ENCODE measurements at regions not wholly inside any gene's neighbourhood (a gene's known extent, or its start where the extent isn't known, plus 50 kb on each side); places are given as distances from the start of the nearest gene placed in this dataset.
A peak's percentile ranks its signal among the peaks of the same experiment; 100 is the strongest.

DNA sequence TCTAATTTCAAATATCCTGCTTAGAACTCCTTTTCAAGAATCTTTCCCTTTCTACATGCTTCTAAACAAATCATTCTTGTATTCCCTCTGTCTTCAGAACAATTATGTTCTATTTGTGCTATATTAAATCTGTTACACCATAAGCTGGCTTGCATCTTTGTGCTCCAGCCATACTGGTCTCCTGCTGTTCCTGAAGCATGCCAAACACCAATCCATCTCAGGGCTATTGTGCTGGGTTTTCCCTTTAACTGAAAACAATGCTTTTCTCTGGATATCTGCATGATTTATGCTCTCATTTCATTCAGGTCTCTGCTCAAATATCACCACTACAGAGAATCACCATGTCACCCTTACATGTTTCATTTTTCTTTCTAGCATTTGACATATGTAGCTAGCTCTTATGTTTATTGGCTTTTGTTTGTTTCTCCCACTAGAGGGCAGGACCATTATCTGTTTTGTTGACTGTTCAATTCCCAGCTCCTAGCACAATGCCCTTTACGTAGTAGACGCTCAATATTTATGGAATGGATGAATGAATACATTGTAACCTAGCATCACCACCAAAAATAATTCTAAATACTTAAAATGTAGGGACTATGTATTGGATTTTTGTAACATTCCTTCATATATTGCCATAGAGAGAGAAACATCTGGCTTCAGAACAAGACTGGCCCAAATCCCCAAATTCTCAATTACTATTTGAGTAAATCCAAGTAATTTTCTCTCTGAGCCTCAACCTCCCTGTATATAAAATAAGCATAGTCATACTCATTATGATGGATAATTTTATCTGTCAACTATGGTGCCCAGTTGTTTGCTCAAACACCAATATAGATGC lies 302.0 kb upstream of the SYT1 start:
- no peaks in the 10 kb centered on the region for H3K4me1 ChIP-seq
- TF ChIP-seq, protein P1, sequence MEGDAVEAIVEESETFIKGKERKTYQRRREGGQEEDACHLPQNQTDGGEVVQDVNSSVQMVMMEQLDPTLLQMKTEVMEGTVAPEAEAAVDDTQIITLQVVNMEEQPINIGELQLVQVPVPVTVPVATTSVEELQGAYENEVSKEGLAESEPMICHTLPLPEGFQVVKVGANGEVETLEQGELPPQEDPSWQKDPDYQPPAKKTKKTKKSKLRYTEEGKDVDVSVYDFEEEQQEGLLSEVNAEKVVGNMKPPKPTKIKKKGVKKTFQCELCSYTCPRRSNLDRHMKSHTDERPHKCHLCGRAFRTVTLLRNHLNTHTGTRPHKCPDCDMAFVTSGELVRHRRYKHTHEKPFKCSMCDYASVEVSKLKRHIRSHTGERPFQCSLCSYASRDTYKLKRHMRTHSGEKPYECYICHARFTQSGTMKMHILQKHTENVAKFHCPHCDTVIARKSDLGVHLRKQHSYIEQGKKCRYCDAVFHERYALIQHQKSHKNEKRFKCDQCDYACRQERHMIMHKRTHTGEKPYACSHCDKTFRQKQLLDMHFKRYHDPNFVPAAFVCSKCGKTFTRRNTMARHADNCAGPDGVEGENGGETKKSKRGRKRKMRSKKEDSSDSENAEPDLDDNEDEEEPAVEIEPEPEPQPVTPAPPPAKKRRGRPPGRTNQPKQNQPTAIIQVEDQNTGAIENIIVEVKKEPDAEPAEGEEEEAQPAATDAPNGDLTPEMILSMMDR (IDR thresholded peaks at IDR 0.05): peak in 1 of 5 experiments; percentile 10
- TF ChIP-seq EP300 (IDR thresholded peaks at IDR 0.05; ENCODE audit: low read depth) (no peak), POLR2AphosphoS5 (IDR thresholded peaks at IDR 0.05) (no peak), POLR2A (IDR thresholded peaks at IDR 0.05) (no peak)
- no peak for DNase-seq
- no peak overlapping the region for H3K4me3 ChIP-seq
- H3K27ac ChIP-seq: no peak overlapping the region
- no peaks in the 10 kb centered on the region for H3K36me3 ChIP-seq
- no peaks in the 10 kb centered on the region for H3K9me3 ChIP-seq
- in situ Hi-C loops (cut with MboI; ENCODE audit: low pct_ligation_motif_present in 1 of 4, low pct_unique_long_range_greater_than_20kb in 1 of 4, low sequenced_read_pairs in 3 of 4) (no loop called here), intact Hi-C loops (cut with DNase I; ENCODE audit: low total_unique reads) (no loop called here)
- WGBS, 2 donors (ENCODE audit: low coverage in 1 of 2): 62% methylated on average over 2 of the region's 2 CpGs; no CpG with 5 or more reads in 1 of the 2 donors
- H3K27me3 ChIP-seq: no peaks in the 10 kb centered on the region

DNA sequence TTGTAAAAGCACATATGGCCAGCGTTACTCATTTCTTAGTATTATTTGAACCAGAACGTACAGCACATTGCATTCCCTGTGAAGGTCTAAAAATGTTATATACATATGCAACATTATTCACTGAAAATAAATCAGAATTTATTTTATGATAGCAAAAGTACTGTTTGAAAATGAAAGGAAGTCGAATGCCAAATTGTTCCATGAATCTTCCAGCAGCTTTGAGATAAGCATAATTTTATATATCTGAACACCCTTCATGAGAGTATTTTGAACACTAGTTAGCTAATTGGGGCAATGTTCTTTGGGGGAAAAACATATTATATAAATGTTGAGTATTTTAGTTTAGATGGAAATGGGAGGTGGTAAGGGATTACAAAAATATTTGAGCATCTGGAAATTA lies 300.7 kb upstream of the SYT1 start:
- intact Hi-C loops (cut with DNase I; ENCODE audit: low total_unique reads): no loop called here

DNA sequence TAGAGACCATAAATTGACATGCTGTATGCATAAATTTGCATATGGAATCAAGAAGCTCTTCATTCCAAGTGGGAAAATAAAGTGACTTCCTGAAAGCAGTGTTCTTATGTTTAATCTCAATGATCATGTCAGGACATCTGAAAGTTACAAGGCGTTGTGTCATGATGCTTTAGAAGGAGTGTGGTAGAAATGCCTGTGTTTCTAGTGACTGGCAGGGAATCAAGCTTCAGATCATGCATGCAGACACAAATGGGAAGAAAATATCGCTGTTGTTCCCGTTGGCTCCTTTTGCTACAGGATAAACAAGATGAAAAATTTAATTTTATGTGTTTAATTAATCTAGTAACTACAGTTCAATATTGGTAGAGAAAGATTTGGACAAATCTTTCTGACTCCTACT lies 298.1 kb upstream of the SYT1 start:
- intact Hi-C loops (cut with DNase I; ENCODE audit: low total_unique reads): no loop called here
- no peaks in the 10 kb centered on the region for H3K36me3 ChIP-seq
- H3K9me3 ChIP-seq: no peaks in the 10 kb centered on the region
- H3K27ac ChIP-seq: no peak overlapping the region
- no peak for TF ChIP-seq POLR2AphosphoS5 (IDR thresholded peaks at IDR 0.05)
- TF ChIP-seq POLR2A (IDR thresholded peaks at IDR 0.05): no peak
- no peak for TF ChIP-seq EP300 (IDR thresholded peaks at IDR 0.05; ENCODE audit: low read depth)
- TF ChIP-seq, protein P1 (IDR thresholded peaks at IDR 0.05): no peak
- in situ Hi-C loops (cut with MboI; ENCODE audit: low pct_ligation_motif_present in 1 of 4, low pct_unique_long_range_greater_than_20kb in 1 of 4, low sequenced_read_pairs in 3 of 4): no loop called here
- H3K27me3 ChIP-seq: no peaks in the 10 kb centered on the region
- no peaks in the 10 kb centered on the region for H3K4me1 ChIP-seq
- WGBS, 2 donors (ENCODE audit: low coverage in 1 of 2): 49 to 69% methylated on average over 3 of the region's 3 CpGs
- H3K4me3 ChIP-seq: no peak overlapping the region
- DNase-seq: no peak

More for the DNA sequence above, 300.7 kb upstream of the SYT1 start:
- 73 to 75% methylated on average over 3 of the region's 3 CpGs for WGBS, 2 donors (ENCODE audit: low coverage in 1 of 2)
- Histone ChIP-seq H3K4me3 (no peak overlapping the region), H3K27me3 (no peaks in the 10 kb centered on the region), H3K36me3 (no peaks in the 10 kb centered on the region), H3K4me1 (no peaks in the 10 kb centered on the region), H3K9me3 (no peaks in the 10 kb centered on the region), H3K27ac (no peak overlapping the region)
- DNase-seq: no peak
- no peak for TF ChIP-seq POLR2A (IDR thresholded peaks at IDR 0.05)
- TF ChIP-seq, protein P1 (IDR thresholded peaks at IDR 0.05): no peak
- no peak for TF ChIP-seq POLR2AphosphoS5 (IDR thresholded peaks at IDR 0.05)
- TF ChIP-seq EP300 (IDR thresholded peaks at IDR 0.05; ENCODE audit: low read depth): no peak
- in situ Hi-C loops (cut with MboI; ENCODE audit: low pct_ligation_motif_present in 1 of 4, low pct_unique_long_range_greater_than_20kb in 1 of 4, low sequenced_read_pairs in 3 of 4): no loop called here

DNA sequence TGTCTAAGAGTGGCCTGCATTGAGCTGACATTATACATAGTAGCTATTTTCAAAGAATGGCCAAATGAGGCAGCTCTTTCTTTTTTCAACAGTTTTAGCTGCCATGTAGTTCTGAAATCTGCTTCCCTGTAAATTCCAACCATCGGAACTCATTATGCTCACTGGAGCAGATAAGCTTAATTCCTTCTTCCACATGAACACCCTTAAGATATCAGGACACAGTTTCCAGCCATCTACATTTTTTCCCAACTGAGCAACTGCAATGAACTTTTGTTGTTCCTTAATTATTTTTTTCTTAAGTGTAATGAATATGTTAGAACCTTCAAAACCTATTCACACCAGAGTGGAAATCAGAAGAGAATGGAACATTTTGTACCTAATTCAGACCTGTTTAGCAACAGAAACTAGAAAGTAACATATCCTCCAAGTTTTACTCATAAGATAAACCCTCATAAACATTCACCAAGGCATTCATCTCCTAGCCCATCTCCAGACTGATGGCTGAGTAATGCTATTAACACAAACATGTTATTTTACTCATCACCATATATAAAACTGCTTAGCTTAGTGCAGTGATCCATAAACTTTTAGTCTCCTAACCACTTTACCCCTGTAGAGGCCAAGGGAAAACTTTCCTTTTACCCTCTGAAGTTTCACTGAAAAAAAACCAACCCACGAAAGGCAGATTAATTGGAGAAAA lies 296.1 kb upstream of the SYT1 start:
- DNase-seq: no peak
- H3K4me3 ChIP-seq: no peak overlapping the region
- H3K36me3 ChIP-seq: no peaks in the 10 kb centered on the region
- intact Hi-C loops (cut with DNase I; ENCODE audit: low total_unique reads): no loop called here
- no peak overlapping the region for H3K27ac ChIP-seq
- TF ChIP-seq POLR2A (IDR thresholded peaks at IDR 0.05) (no peak), POLR2AphosphoS5 (IDR thresholded peaks at IDR 0.05) (no peak), EP300 (IDR thresholded peaks at IDR 0.05; ENCODE audit: low read depth) (no peak)
- TF ChIP-seq, protein P1 (IDR thresholded peaks at IDR 0.05): no peak
- no peaks in the 10 kb centered on the region for H3K4me1 ChIP-seq
- in situ Hi-C loops (cut with MboI; ENCODE audit: low pct_ligation_motif_present in 1 of 4, low pct_unique_long_range_greater_than_20kb in 1 of 4, low sequenced_read_pairs in 3 of 4): no loop called here
- WGBS, 2 donors (ENCODE audit: low coverage in 1 of 2): 66 to 67% methylated on average over 2 of the region's 2 CpGs
- no peaks in the 10 kb centered on the region for H3K27me3 ChIP-seq
- no peaks in the 10 kb centered on the region for H3K9me3 ChIP-seq

All from transverse colon (tissue), 4 donors.